ENCODE measurements at regions not wholly inside any gene's neighbourhood (a gene's known extent, or its start where the extent isn't known, plus 50 kb on each side); places are given as distances from the start of the nearest gene placed in this dataset.

GRCh38 chr7:42672339-42672999 lies 239.4 kb downstream of the C7orf25 start:
- no peak overlapping the region for H2BK20ac ChIP-seq (ENCODE audit: low read depth, low read length, poor library complexity, severe bottlenecking)
- no peaks in the 10 kb centered on the region for H4K20me1 ChIP-seq (ENCODE audit: control insufficient read depth, insufficient read depth, insufficient read length)
- TF ChIP-seq CTCF (conservative IDR thresholded peaks at IDR 0.05) = no peak
- H4K8ac ChIP-seq (replicated peaks; ENCODE audit: insufficient read length, low read depth, low read length) = no peak overlapping the region
- no peak overlapping the region for H3K9ac ChIP-seq (ENCODE audit: extremely low read depth, insufficient read length, low read length)
- peaks cover 1% of the 10 kb centered on the region; the same call in 1 of the 2 replicates for H3K27me3 Mint-ChIP-seq (ENCODE audit: low read depth)
- H3K36me3 Mint-ChIP-seq (ENCODE audit: insufficient read depth in 1 of 3, low read depth in 3 of 3) = peaks cover 0 to 2% (median 2%) of the 10 kb centered on the region in 3 experiments; a peak in 3 of 7 replicates
- no peak overlapping the region for H3K23ac ChIP-seq (ENCODE audit: insufficient read length, low read depth, low read length)
- no peak overlapping the region for H3K4me3 Mint-ChIP-seq
- no peak overlapping the region for H4K91ac ChIP-seq (ENCODE audit: insufficient read length, low read depth, low read length)
- H2AFZ ChIP-seq (ENCODE audit: low read length) = no peak overlapping the region
- H2BK12ac ChIP-seq (ENCODE audit: insufficient read length, low read depth, low read length) = no peak overlapping the region
- no peak overlapping the region for H3K27ac Mint-ChIP-seq
- H2BK15ac ChIP-seq (ENCODE audit: low read depth, low read length) = no peak overlapping the region
- H3K27ac ChIP-seq (ENCODE audit: insufficient read length, low read depth, low read length) = no peak overlapping the region
- no peak overlapping the region for H3K4me2 ChIP-seq (ENCODE audit: insufficient read depth, insufficient read length, low read length)
- no peak overlapping the region for H3K56ac ChIP-seq (ENCODE audit: insufficient read length, low read depth, low read length)
- H3K23me2 ChIP-seq (ENCODE audit: insufficient read length, low read depth, low read length, poor library complexity, severe bottlenecking) = no peaks in the 10 kb centered on the region
- peaks cover 1% of the 10 kb centered on the region for H3K9me3 ChIP-seq (ENCODE audit: control insufficient read depth, low read depth, low read length)
- H2AK5ac ChIP-seq (ENCODE audit: insufficient read length, low read length) = no peak overlapping the region
- no CpG with 5 or more reads among the region's 2 CpGs for WGBS (ENCODE audit: extremely low coverage, insufficient read length, low lambda C conversion rate)
- no peaks in the 10 kb centered on the region for H3K27me3 ChIP-seq (ENCODE audit: insufficient read depth, low read length)
- no peak overlapping the region for H3K14ac ChIP-seq (ENCODE audit: insufficient read depth, low read length)
- no peak for DNase-seq
- no peak overlapping the region for H3K4ac ChIP-seq (ENCODE audit: low read depth, low read length)
- H3K4me1 ChIP-seq (ENCODE audit: insufficient read depth, low read length) = no peaks in the 10 kb centered on the region
- no peak overlapping the region for H4K5ac ChIP-seq (ENCODE audit: insufficient read length, low read depth, low read length)
- H3T11ph ChIP-seq (ENCODE audit: low read length) = no peak overlapping the region
- H3K79me1 ChIP-seq (ENCODE audit: insufficient read depth, low read depth, low read length, poor library complexity, severe bottlenecking) = no peaks in the 10 kb centered on the region
- no peak overlapping the region for H3K18ac ChIP-seq (ENCODE audit: insufficient read length, low read depth, low read length)
- H3K79me2 ChIP-seq (ENCODE audit: insufficient read depth, low read length) = no peaks in the 10 kb centered on the region
- H2BK5ac ChIP-seq (ENCODE audit: insufficient read length, low read length) = no peak overlapping the region
- peaks cover 1 to 2% of the 10 kb centered on the region in 2 experiments for H3K9me3 Mint-ChIP-seq
- no peaks in the 10 kb centered on the region; a peak in 1 of 4 replicates for H3K4me1 Mint-ChIP-seq
- H2BK120ac ChIP-seq (ENCODE audit: low read depth, low read length, poor library complexity, severe bottlenecking) = no peak overlapping the region
